GM21529 (cell line): ENCODE measurements at regions not wholly inside any gene's neighbourhood (a gene's known extent, or its start where the extent isn't known, plus 50 kb on each side); places are given as distances from the start of the nearest gene placed in this dataset.

Source experiments
- ATAC-seq: cut with Tn5 transposase; IDR thresholded peaks from one replicate; pipeline ENCODE4 v1.9.1; 2021; ENCODE audit not compliant: unreplicated experiment

DNA sequence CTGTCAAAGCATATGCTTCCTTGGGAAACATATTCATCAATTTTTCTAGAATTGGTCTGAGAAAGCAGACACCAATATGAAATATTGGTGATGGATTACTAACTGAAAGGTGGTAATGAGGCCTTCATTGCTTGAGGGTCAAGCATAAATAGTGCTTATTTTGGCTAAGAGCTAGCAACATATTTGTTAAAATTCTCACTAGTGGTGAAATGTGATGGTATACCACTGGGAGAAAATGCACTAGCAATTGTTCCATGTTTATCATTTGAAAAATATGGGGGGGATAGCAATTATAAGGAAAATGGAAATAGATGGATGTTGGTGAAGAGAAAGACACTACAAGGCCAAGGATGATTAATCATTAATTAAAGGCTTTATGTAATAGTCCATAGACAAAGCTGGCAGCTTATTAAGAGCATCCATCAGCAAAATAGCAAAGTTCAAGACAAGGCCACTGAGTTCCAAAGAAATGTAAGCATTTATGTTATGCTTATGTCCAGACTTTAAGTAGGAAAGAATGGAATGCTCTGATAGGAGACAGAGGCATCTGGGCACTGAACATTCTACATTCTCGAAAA lies 253.7 kb upstream of the PRDM9 start:
- no peak for ATAC-seq

DNA sequence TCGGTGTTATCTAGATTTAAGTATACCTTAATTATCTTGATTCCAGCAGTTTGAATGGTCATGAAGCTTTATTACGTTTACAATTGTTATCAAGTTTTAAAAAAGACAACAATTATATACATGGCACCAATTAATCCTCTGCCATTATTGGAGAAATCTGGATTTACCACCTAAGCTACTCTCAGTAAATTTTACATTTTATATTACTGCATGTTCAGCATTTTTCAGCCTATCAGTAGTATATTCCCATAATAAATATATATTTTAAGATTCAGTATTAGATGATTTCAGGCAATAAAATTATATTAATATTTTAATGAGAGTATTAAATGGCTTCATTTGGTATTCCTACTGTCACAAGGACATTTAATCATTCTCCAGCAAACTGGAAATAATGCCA lies 264.5 kb upstream of the PRDM9 start:
- no peak for ATAC-seq

DNA sequence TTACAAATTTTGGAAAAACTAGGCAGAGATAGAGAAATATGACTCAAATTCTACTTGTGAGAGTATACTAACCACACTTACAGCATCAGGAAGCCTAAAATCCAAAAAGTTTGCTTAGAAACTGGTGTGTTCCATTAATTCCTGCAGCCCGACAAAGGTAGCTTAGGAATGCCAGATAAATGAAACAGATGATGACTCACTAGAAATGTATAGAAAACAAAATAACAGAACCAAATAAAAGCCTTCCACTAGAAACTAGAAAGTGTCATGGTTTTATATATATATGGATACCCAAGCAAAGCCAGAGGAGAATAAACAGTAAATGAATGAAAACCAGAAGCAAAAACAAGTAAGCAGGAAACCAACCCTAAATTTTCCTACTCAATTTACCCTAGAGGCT lies 272.2 kb upstream of the PRDM9 start:
- no peak for ATAC-seq

DNA sequence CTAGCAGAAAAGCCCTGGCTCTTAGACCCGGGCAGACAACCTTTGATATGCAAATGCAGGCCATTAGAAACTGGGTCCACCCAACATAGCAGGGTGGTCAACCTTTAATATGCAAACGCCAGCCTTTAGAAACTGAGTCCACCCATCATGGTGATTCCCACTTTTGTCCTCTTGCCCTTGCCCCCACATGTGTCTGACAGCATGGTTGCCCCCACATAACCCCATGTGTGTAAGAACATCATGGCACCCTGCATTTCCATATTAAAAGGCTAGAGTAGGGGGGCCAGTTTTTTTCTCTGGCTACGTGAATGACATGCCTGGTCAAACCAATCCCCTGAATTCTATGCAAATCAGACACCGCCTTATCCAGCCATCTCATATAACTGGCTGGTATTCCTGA lies 273.2 kb upstream of the PRDM9 start:
- no peak for ATAC-seq

DNA sequence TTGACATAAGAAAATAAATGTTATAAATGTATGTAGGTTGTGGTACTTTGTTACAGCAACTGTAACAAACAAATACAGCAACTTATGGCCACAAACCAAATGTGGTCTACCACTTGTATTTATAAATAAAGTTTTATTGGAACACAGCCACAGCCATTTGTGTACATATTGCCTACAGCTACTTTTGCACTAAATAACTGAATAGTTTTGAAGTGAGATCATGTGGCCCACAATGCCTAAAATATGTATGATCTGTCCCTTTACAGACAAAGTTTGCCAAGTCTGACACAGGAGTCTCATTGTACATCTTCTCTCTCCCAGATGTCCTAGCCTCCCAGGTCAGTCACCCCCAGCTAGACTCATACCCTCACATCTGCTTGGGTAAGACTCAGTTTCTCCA lies 283.6 kb upstream of the PRDM9 start:
- no peak for ATAC-seq

DNA sequence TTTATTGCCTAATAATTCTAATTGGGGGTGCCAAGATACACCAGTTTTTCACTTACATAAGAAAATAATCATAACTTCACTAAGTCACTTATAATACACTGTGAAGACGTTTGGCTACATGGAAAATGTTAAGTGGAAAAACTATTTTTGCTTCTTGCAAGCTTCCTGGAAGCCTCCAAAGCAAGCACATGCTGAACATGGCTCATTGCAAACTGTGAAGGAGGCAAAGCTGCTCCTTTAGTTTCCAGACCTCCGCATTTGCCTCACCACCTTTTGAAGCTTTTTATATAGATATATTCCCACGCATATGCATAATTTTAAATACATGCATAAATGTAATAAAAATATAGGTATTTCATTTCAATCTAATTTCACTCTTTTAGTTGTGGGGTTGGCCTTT lies 285.6 kb upstream of the PRDM9 start:
- ATAC-seq, result no peak

DNA sequence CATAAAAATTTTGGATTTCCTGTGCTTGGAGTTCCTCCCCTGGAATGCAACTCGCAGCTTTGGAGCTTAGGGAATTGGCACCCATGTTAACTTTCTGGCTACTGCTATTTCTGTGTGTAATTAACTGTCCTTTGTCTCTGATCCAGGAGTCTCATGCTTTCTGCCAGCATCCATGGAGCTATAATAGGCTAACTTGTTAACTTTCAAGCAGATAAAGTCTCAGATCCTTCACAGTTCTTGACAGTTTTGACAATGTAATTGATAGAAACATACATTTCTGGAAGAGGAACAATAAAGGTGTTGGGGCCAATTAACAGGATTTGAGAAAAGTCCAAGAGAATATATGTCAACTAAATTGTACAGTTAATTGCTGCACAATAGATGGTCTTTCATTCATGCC lies 290.2 kb upstream of the PRDM9 start:
- no peak for ATAC-seq

DNA sequence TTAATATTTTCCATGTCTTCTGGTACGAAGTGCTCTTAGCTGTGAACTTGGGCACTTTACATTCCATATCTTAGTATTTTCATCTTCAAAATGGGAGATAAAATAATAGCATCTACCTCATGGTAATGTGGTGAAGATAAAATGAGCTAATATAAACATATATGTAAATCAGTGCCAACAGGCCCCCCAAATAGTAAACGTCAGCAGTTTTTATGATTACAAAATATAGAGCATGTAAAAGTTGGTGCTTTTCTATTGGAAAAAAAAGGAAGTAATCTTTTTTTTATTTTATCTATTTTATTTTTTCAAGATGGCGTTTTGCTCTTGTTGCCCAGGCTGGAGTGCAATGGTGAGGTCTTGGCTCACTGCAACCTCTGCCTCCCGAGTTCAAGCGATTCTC lies 291.1 kb upstream of the PRDM9 start:
- no peak for ATAC-seq

DNA sequence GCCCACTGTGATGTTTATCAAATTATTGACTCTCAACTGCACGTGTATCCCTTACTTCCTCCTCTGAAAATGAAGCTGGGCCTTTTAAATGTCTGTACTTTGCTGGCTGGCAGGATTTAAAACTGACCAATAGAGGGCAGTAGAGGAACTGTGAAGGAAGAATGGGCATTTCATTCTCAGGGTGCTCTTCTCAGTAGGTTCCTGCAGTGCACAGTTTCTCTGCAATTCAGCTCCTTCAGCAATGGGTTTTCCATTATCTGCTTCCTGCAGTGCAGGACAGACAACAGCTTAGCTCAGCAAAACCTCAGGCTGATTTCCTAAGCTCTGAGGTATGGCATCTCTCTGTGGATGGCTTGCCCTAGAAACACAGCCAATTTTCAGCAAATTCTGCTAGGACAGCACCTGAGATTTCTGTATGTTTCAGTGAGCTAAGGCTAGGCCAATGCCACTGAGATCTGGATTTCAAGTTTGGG lies 298.4 kb upstream of the PRDM9 start:
- ATAC-seq, result peak; percentile 88

DNA sequence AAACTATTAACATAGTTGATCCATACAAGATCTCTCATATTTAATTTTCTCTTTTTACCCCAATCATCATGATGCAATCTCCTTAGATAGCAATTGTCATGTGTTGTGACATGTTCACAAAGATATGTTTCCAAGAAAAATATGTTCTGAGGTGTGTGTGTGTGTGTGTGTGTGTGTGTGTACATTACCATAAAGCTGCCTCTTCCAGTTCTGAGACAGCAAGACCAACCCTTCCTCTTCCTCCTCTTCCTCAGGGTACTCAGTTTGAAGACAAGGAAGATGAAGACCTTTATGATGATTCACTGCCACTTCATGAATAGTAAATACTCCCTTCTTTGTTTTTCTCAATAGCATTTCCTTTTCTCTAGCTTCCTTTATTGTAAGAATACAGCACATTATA lies 303.3 kb upstream of the PRDM9 start:
- no peak for ATAC-seq

DNA sequence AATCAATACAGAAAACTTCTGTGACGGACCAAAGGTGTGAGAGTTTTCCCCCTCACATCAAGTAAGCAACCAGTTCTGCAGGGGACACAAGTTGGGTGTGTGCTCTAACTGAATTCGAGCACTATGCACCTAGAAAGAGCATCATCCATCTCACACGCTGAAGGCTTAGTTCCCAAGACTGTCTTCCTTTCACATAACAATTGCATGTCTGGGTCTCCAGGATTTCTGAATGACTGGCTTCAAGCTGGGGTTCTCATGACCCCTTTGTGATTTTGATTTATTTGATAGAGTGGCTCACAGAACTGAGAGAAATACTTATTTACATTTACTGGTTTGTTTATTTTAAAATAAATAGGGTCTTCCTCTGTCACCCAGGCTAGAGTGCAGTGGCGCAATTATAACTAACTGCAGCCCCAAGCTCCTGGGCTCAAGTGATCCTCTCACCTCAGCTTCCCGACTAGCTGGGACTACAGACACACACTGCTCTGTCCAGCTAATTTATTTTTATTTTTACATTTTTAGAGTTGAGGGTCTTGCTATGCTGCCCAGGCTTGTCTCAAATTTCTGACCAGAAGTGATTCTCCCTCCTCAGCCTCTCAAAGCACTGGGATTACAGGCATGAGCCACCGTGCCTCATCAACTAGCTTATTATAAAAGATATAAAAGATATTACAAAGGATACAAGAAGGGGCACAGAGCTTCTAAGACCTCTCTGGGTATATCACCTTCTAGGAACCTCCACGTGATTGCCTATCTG lies 316.7 kb upstream of the CDH12 start:
- ATAC-seq, result no peak

DNA sequence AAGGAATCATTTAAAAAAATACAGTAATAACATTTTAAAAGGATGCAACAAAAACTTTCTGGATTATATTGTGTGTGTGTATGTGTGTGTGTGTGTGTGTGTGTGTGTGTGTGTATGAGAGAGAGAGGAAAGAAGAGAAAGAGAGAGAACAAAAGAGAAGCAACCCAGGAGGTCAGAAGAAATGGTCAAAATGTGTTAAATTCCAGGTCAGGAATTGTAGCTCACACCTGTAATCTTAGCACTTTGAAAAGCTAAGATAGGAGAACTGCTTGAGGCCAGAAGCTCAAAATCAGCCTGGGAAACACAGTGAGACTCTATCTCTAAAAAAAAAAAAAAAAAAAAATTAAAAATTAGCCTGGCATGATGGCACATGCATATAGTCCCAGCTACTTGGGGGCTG lies 311.8 kb upstream of the CDH12 start:
- no peak for ATAC-seq

DNA sequence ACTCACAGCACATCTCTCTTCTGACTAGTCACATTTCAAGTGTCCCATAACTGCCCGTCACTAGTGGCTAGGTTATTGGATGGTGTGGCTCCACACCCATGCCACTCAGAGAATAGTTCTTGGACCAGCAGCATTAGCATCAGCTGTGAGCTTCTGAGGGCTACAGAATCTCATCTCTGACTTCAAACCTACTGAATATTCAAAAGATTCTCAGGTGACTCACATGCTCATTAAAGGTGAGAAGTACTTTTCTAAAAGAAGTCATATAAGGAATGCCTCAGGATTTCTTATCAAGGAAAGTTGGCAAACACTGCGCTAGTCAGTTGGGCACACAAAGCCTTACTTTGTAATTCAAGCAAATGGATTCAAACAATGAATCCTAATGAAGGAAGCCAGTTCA lies 305.0 kb upstream of the CDH12 start:
- ATAC-seq, result no peak

DNA sequence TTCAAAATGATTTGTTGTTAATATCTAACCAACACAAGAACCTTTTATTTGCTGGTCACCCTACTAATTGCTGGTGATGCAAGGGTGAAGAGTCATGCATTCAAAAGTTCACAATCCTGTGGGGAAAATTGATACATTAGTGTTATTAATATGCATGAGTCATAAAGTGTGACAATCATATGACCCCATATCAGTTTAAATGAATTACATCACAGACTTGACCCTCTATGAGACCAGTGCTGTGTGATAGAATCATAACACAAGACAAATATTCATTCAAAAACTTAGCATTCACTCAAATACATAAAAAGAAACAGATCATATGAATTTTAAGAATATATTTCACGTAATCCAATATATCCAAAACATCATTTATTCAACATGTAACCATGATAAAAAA lies 304.6 kb upstream of the CDH12 start:
- no peak for ATAC-seq

DNA sequence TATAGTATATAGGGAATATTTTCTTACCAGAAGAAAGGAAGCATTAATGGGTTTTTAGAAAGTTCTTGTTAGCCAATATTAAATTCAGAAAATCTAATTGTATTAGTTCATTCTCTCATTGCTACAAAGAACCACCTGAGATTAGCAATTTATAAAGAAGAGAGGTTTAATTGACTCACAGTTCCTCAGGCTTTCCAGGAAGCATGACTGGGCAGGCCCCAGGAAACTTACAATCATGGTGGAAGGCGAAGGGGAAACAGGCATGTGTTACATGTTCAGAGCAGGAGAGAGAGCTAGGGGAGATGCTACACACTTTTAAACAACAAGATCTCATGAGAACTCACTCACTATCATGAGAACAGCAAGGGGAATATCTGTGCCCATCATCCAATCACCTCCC lies 304.0 kb upstream of the CDH12 start:
- no peak for ATAC-seq

DNA sequence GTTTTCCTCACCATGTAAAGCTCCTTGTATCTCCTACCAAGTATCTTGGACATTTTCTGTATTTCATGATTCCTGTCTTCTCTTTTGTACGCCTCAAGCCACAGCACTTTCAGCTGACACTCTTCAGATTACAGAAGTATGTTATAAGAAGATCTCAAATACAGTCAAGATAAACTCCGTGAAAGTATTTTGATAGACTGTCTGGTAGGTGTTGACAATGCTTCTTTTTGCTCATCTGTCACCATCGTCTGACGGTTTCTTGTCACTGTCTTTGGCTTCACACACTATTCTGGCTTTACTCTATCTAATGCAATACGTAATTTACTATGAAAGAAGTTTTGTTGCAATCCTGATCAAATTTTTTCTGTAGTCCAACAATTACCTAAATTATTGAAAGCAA lies 294.5 kb upstream of the CDH12 start:
- ATAC-seq, result no peak

DNA sequence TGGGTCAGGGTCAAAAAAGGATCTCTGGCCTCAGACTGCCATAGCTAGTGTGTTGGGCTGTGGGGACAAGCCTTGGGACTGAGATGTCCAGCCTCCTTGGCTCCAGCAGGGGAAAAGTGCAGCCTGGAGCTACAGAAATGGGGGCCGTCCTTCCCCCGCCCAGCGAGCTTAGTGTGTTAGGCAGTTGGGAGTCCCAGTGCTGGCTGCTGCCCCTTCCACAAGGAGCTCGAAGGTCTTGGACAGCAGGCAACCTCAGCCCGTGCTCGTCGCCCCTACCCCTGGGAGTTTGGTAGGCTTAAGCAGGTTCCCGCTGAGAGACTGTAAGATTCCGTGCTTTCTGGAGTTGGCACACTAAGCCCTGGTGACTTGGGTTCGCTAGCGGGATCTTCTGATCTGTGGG lies 293.0 kb upstream of the CDH12 start:
- no peak for ATAC-seq

DNA sequence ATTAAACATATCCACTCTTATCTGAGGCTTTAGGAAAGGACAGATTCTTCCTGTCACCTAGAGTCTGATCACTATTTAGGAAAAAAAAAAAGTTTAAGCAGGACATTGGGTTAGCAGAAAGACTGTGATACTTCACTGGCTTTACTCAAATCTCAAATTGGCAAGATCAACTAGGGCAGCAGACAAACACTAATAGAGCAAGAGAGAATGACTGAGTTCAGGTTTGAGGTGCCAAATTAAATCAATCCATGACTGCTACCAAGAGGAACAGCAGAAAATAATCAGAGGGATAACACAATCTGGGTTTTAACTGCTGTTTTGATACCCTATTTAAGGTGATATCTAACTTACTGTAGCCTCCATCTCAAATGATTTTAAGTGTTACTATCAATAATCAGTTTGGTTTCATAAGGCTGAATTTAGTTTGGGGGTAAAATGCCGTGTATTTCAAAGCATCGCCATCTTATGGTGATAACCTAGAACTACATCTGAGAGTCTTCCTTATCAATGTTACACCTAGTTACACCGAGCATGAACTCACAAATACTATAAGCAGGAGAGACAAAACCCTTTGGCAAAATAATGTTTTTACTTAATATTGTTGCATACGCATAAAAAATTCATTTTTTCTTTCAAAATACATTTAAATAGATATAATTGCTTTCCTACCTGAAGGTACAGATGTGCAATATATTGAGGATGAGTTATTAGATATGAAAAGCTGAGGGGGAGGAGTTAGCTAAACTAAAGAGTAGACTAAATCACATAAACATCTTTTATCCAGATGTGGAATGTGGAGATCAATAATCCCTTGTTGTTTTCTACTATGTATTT lies 286.4 kb upstream of the CDH12 start:
- ATAC-seq, result no peak

DNA sequence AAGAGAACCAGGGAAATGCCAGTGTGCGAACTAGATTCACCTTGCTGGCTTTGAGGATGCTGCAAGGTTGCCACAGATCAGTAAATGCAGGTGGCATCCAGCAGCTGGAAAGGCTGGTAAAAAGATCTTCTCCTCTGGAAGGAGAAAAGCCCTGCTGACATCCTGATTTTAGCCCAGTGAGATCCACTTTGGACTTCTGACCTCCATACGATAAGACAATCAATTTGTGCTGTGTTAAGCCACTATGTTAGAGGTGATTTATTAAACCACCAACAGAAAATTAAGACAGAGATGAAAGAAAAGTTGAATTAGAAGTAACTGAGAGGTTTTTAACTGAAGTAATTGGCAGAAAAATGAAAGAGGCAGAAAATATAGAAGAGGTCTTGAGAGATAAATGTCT lies 283.8 kb upstream of the CDH12 start:
- ATAC-seq, result no peak

DNA sequence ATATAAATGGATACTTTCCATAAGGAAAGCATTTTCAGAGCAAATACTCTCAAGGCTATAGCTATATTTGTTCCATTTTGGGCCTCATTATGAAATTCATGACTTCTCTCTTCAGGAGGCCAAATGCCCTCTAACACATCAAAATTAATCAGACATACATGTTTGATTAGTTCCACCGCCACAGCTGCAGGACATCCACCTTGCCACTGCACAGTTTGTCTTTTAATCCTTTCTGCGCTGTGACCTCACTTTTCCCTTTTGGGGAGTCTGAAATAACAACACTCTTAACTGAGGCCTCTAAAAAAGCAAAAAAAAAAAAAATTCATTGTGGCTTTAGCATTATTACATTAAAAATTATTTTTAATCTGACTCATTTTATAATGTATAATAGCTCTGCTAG lies 279.1 kb upstream of the CDH12 start:
- ATAC-seq, result no peak

DNA sequence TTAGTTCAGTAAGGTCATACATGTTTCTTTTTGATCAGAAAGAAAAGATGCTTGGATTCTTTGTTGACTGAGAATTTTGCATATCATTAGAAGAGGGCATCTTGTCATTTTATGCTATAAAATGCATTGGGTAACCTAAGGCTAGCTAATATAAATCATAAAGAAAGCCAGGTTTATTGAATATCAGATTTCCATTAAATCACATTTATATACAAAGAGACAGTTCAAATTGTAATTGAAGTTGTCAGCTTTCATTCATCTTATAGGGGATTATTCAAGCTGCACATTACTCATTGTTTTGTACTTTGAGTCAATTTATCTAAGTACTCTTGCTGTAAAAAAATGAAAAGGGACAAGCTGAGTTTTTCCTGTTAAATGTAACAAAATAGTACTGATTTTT lies 259.1 kb upstream of the CDH12 start:
- no peak for ATAC-seq

DNA sequence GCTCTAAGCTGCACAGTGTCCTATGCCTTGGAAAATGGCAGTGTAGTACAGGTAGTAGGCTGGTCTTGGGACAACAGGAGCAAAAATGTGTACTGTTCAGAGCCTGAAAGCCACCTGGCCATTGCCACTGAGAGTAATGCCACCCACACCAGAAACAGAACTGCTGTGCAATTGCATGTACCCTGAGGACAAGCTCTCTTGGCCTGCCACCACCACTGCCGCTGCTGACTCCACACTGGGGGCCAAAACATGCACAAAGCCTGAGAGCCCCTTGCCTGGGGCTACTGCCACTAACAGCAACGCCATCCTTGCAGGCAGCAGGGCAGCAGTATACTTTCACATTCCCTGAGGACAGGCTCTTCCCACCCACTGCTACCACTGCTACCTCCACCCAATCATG lies 251.9 kb upstream of the CDH12 start:
- no peak for ATAC-seq
